ENCODE measurements at regions not wholly inside any gene's neighbourhood (a gene's known extent, or its start where the extent isn't known, plus 50 kb on each side); places are given as distances from the start of the nearest gene placed in this dataset.
"Not testable (repeated sequence)": the region's sequence is repeated elsewhere in the genome, so short reads cannot be mapped to it uniquely, and the experiment has no call there.

GRCh38 chr9:117775591-117775990, 71.4 kb downstream of the TLR4 start:
- DNase-seq: no peak

- DNase-seq: peak; percentile 14
These were observed 73.6 kb downstream of the TLR4 start for GRCh38 chr9:117777823-117778222.

DNA sequence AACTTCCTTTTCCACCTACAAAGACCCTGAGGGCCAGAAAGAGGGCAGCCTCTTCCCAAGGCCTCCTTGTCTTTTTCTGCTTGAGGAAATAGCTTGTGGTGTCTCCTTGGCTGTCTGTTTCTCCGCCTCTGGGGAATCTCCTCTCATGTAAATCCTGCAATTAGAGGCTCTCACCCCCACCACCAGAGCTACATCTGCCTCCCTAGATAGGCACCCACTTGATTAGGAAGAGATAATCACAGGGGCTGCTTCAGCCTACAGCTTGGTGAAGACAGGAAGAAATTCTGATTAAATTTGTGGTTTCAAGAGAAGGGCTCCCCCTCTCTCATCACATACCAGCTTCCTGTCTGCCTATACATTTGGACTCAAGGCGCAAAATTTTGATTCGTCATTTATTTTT, 75.6 kb downstream of the TLR4 start:
- DNase-seq: no peak

DNA sequence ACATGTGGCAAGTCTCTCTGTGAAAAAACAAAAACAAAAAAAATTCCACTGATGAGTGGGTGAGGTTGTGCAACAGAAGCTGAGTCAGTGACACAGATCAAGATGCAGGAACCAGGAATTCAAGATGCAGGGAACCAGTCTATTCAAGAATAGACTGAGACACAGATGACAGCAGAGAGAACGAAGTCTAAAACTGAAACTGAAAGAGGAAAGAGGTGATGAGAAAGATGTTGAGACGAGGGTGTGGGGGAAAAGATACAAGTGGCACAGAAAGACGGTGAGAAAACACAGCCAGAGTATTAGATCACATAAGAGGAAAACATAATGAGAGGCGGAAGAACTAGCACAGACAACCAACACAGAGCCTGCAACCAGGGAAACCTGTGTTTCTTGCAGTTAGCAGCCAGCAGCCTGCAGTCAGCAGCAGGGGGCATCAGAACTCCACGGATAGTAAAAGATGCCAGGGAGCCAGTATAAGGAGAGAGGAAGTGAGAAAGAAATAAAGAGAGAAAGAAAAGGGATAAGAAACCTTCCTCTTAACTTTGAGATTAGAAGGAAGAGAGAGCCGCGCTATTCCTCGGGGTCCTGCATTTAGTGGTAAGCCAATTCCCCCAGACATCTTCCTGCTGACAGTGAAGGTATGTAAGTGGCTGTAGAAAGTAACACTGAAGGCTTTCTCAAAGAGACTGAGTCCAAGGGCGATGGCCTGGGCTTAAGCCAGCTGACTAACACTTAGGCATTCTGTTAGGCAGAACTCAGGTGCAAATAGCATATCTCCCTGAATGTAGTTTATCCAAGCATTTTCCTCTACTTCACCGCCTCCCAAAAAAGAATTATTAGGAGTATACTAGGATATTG, 79.0 kb downstream of the TLR4 start:
- DNase-seq: peak; percentile 78

DNA sequence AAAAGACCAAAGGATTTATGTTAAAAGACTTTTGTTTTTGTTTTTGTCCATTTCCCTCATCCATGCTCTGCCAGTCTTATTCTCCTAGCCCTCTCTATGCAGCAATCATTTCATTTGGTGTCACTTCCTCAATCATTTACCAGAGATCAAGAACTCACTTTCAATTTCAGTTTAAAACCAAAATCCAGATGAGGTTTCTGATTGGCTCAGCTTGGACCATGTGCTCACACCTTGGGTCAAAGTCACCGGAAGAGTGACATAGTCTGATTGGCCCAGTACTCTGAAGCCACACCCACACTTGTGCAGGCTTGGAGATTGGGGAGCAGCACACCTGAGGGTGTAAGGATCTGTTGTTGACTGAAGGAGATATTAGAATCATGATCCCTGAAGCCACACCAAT, 79.6 kb downstream of the TLR4 start:
- no peak for DNase-seq

GRCh38 chr9:117784996-117785395, 80.8 kb downstream of the TLR4 start:
- no peak for DNase-seq

DNA sequence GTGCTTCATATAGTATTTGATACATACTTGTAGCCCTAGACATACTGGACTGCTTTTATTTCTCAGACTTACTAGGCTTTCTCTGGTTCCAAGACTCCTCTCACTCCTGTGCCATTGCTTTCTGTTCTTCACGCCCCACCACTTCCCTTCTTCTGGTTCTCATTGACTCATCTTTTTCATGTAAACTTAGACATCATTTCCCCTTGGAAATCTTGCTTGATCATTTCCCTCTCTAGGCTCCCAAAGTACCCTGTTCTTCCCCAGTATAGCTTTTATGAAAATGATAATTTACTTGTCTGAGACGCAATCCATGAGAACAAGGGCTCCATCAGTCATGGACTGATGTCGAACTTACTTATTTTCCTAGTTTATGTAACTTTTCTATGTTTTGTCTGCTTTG, 83.5 kb downstream of the TLR4 start:
- DNase-seq: no peak

GRCh38 chr9:117795271-117795670, 91.1 kb downstream of the TLR4 start:
- DNase-seq: no peak

DNA sequence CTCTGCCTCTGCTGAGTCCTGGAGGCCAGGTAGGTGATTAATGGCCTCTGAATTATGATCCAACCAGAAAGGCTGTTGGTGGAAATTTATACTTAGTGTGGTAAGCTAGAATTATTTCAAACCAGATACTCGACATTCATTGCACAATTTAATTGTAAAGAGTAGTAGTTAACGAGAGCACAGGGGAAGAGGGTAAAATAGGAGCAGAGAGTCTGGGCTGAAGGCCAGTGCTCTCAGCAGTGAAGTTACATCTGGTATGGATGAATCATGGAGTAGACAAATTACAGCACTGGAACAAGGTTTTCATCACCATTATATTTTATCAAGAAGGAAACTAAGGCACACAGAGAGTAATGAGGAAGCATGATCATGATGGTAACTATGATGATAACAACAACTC, 92.5 kb downstream of the TLR4 start:
- no peak for DNase-seq

DNA sequence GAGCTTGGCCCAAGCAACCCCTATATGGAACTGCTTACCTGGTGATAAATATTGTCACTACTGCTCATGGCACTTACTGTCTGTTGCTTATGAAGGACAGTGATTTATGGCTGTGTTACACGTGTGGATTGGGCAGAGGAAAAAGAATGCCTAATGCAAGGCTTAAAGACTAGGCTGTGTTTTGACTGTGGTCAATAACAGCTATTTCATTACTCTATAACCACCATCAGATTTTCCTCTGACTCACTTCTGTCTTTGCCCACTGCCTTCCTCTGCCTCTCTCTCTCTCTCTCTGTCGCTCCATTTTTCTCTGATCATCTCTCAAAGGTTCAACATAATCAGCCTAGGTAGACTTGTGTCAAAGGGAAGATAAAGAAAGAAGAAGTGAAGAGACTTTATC, 96.2 kb downstream of the TLR4 start:
- no peak for DNase-seq

DNA sequence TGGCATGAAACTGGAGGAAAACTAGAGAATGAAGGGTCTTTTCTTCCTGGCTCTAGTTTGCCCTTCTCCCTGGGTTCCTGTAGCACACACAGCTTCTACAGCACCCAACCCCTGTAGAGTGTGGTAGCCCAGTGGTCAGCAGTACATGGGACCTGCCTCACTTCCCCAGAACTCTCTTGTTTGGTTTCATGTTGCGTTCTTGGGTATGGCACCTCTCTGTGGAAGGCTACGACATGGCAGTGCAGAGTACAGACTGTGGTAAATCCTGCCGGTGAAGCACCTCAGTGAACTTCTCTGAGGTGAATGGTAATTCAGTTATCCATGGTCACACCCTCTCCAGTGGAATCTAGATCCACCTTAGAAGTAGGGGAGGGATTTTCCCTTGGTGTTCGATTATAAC, 105.5 kb downstream of the TLR4 start:
- no peak for DNase-seq

DNA sequence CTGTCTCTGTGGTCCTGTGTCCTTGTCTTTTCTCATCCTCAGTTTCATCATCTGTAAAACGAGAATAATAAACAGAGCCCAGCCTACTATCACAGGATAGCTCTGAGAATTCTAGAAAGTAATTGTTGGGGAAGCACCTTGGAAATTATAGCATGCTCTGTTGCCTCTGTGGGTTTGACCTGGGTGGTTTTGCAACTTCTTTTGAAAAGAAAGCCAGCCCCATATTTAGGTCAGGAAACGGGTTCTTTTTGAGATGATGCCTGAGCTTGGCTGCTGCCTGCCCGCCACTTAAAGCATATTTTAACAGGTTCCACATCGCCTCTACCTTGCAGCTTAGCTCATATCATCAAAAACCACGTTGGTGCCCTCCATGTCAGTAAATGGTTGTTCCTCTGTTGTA, 111.1 kb downstream of the TLR4 start:
- DNase-seq: no peak

DNA sequence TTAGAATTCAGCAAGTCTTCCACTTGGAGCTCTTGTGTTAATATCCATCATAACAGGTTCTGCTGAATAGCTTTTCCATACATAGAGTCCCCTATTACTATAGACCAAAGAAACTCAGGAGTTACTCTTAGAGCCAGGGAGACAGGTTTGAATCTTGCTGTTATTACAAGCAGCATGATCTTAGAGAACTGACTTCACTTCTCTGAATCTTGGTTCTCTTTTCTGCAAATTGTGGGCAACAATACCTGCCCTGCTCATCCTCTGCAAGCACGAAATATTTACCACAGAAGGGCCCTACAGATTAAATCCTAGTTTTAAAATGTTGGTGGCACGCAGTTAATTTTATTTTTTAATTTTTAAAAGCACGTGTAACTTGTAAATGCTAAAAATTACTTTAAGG, 111.7 kb downstream of the TLR4 start:
- no peak for DNase-seq

DNA sequence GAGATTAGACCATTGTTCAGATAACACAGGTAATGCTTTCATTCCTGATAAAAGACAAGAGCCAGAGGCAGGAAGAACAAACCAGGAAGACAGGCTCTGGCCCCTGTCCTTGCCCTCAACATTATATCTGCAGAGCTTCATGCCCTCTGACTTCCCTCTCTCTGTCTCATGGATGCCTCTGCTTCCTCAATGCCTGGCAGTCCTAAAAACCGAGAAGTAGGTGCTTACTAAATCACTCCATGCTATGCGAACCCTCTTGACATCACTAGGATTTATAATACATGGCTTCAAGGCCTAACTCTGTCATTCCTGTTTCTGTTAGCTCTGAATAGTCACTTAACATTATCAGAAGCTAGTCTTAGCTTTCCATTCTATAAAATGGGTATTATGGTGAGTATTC, 117.8 kb downstream of the TLR4 start:
- no peak for DNase-seq

GRCh38 chr9:117823576-117823975, 119.4 kb downstream of the TLR4 start:
- no peak for DNase-seq

- no peak for DNase-seq
These were observed 121.6 kb downstream of the TLR4 start for GRCh38 chr9:117825609-117826347.

DNA sequence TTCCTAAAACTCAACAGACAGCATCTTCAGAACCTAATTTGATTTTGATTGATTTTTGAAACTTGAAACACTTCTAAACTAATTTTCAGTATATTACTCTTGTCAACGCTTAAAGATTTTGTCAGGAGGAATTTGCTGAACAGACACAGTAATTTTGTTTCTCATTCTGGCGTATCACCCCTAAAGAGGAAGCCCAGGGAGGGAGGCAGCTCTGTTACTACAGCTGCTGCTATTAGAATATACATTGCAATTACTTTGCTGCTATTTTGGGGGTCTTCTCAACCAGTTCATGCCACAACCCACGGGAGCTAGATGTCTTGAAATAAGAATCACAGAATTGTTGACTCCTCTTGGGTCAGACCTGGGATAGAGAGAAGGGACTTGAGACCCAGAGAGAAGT, 122.6 kb downstream of the TLR4 start:
- DNase-seq: no peak

- DNase-seq: no peak
These were observed 123.3 kb downstream of the TLR4 start for GRCh38 chr9:117827456-117827855.

GRCh38 chr9:117828466-117828865, 124.3 kb downstream of the TLR4 start:
- no peak for DNase-seq

- DNase-seq: no peak
These were observed 131.6 kb downstream of the TLR4 start for GRCh38 chr9:117835798-117836197.

DNA sequence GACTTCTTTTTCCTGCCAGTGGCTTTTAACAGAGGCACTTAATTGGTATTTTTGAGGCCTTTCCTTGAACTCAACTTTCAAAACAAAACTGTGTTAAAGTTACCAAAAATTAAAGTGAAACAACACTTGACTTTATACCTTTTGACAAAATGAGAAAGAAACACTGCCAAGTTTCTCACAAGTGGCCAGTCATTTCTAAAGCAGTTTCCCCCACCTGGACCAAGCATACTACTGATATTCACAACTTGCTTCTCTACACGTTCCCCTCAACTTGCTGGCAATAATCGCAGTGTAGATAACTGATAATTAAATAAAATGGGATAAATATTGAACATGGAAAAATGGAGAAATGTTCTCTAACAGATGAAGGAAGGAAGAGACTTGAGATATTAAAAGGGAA, 135.7 kb downstream of the TLR4 start:
- DNase-seq: no peak

- DNase-seq: not testable (repeated sequence)
These were observed 147.7 kb downstream of the TLR4 start for GRCh38 chr9:117851836-117852461.

DNA sequence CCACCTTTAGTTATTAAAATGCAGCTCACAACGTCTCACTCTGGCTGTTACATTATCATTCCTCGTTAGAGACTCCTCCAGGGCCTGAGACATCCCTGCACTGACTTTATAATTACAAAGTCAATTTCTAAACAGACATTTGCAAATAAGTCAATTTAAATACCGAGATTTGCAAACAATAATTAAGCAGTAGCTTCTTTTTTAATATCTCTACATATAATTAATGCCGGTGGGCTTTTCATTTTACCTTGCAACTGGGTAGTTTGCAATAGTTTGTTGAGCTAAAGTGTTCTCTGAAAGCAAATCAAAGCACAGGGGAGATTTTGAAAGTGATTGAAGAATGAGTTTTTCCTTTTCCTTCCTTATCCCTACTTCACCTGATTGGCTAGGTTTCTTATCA, 154.4 kb downstream of the TLR4 start:
- DNase-seq: no peak

DNA sequence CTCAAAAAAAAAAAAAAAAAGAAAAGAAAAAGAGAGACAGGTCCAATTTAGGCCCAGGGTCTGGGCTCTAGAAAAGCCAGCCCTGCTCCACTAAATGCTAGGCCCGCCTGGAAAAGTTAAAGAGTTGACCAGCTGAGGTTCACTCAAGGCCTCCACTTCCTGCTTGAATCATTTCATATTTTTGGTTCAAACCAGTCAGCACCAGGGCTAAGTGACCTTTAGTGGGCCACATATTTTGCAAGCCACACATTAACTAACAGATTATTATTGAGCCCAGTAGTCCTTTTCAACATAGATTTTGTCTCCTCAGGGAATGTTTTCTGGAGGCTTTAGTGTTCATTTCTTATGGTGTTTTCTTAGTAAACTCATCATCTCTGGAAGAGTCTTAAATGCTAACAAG, 156.6 kb downstream of the TLR4 start:
- DNase-seq: no peak

All from NCI-H2029 (cell line).